Thoracic aorta (tissue), 2 donors: ENCODE measurements at regions not wholly inside any gene's neighbourhood (a gene's known extent, or its start where the extent isn't known, plus 50 kb on each side); places are given as distances from the start of the nearest gene placed in this dataset.

Source experiments
- ATAC-seq: fragments of 150-250 bp; one replicate; pipeline ENCODE4 v1.8.0; 2017; ENCODE audit warnings: low read depth; ENCODE audit not compliant: insufficient number of reproducible peaks, low FRiP score
- DNase-seq: peaks from one replicate; pipeline ENCODE4 v3.0.0-alpha.2; 2020; ENCODE audit warnings: low spot score
- H3K27ac ChIP-seq, 2 donors: fragments of 200-600 bp; sonication (generic); 1 replicate in 1 of 2; 2 replicates in 1 of 2; pipeline ENCODE4 v1.5.1; 2016; ENCODE audit warnings: mild to moderate bottlenecking in 2 of 2, moderate library complexity in 2 of 2
- H3K27me3 ChIP-seq: fragments of 200-600 bp; sonication (generic); replicated peaks from 2 replicates; pipeline ENCODE4 v1.6.0; 2016; ENCODE audit warnings: mild to moderate bottlenecking; ENCODE audit not compliant: insufficient read depth
- H3K36me3 ChIP-seq: fragments of 200-600 bp; sonication (generic); one replicate; pipeline ENCODE4 v1.5.1; 2016
- H3K4me1 ChIP-seq, 2 donors: fragments of 200-600 bp; sonication (generic); 1 replicate in 1 of 2; 2 replicates in 1 of 2; pipeline versions ENCODE4 v1.5.1 to v1.6.0; 2016; ENCODE audit warnings: low read depth in 2 of 2, mild to moderate bottlenecking in 1 of 2; ENCODE audit not compliant: control insufficient read depth in 1 of 2
- H3K4me3 ChIP-seq: fragments of 200-600 bp; sonication (generic); 2 replicates; pipeline ENCODE4 v1.5.1; 2016; ENCODE audit warnings: mild to moderate bottlenecking
- H3K9me3 ChIP-seq: fragments of 200-600 bp; sonication (generic); 2 replicates; pipeline ENCODE4 v1.5.1; 2016
- CTCF ChIP-seq: fragments of 200-600 bp; sonication (generic); IDR thresholded peaks from one replicate; pipeline ENCODE4 v1.5.1; 2019; ENCODE audit warnings: antibody characterized with exemption

- Histone ChIP-seq H3K36me3 (no peaks in the 10 kb centered on the region), H3K4me3 (no peak overlapping the region), H3K9me3 (no peaks in the 10 kb centered on the region), H3K27me3 (no peaks in the 10 kb centered on the region), H3K27ac (no peak overlapping the region), H3K4me1 (no peaks in the 10 kb centered on the region)
- no peak for ATAC-seq
- no peak for DNase-seq
- TF ChIP-seq CTCF = no peak
Measured at GRCh38 chr1:239250353-239251035, 135.9 kb upstream of the CHRM3 start.

GRCh38 chr1:239247285-239247684, 139.1 kb upstream of the CHRM3 start:
- H3K9me3 ChIP-seq = no peaks in the 10 kb centered on the region
- DNase-seq (no peak), ATAC-seq (no peak)
- TF ChIP-seq CTCF = no peak
- H3K4me1 ChIP-seq = no peaks in the 10 kb centered on the region
- H3K27ac ChIP-seq = no peak overlapping the region
- no peak overlapping the region for H3K4me3 ChIP-seq
- H3K36me3 ChIP-seq = no peaks in the 10 kb centered on the region
- H3K27me3 ChIP-seq = no peaks in the 10 kb centered on the region

GRCh38 chr1:239244084-239244483, 142.3 kb upstream of the CHRM3 start:
- no peaks in the 10 kb centered on the region for H3K27me3 ChIP-seq
- ATAC-seq = no peak
- no peak overlapping the region for H3K27ac ChIP-seq
- no peaks in the 10 kb centered on the region for H3K36me3 ChIP-seq
- no peak overlapping the region for H3K4me3 ChIP-seq
- no peak for TF ChIP-seq CTCF
- H3K9me3 ChIP-seq = no peaks in the 10 kb centered on the region
- DNase-seq = no peak
- H3K4me1 ChIP-seq = no peaks in the 10 kb centered on the region

- H3K27me3 ChIP-seq = no peaks in the 10 kb centered on the region
- no peaks in the 10 kb centered on the region for H3K9me3 ChIP-seq
- ATAC-seq = no peak
- H3K4me3 ChIP-seq = no peak overlapping the region
- no peaks in the 10 kb centered on the region for H3K36me3 ChIP-seq
- no peak for DNase-seq
- no peaks in the 10 kb centered on the region for H3K4me1 ChIP-seq
- TF ChIP-seq CTCF = no peak
- H3K27ac ChIP-seq = no peak overlapping the region
Measured at GRCh38 chr1:239243006-239243405, 143.4 kb upstream of the CHRM3 start.

GRCh38 chr1:239242404-239242803, 144.0 kb upstream of the CHRM3 start:
- H3K4me1 ChIP-seq = no peaks in the 10 kb centered on the region
- DNase-seq = no peak
- no peak overlapping the region for H3K4me3 ChIP-seq
- no peaks in the 10 kb centered on the region for H3K9me3 ChIP-seq
- ATAC-seq = no peak
- H3K27ac ChIP-seq = no peak overlapping the region
- no peak for TF ChIP-seq CTCF
- H3K36me3 ChIP-seq = no peaks in the 10 kb centered on the region
- H3K27me3 ChIP-seq = no peaks in the 10 kb centered on the region
